ENCODE measurements at regions not wholly inside any gene's neighbourhood (a gene's known extent, or its start where the extent isn't known, plus 50 kb on each side); places are given as distances from the start of the nearest gene placed in this dataset.

DNA sequence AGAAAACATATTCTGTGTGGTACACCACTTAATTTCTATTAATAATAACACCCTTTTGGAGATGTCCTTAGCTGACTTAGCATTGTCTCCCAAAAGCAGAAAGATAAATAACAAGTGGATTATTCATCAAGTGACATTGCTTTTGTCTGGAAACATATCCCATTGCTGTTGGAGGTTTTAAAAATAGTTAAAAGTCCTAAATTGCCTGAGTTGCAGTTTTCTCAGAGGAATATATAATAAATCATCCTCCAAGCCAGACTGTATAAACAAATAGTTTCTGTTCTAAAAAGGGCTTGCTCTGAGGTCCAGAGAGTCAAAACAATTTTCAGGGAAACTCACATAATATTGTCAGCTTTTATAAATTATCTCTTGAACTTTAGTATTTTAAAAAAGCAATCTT, 60.4 kb upstream of the CD96 start:
- no peak for DNase-seq

DNA sequence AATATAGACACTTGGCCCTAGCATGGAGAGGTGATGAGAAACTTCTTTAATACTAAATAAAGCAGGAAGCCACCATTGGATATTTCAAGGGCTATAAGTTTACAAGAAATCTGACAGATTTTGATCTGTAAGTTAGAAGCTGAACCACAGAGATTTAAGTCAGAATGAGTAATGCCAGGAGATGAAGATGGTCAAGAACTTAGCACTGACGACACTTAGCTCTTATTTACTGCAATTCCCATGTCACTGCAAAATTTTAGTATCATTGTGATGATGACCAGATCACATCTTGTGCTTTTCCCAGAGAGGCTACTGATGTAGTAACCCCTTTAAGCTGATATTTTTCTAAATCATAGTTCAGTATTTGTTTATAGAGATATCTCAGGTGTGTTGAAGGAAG, 59.4 kb upstream of the CD96 start:
- DNase-seq, result no peak

DNA sequence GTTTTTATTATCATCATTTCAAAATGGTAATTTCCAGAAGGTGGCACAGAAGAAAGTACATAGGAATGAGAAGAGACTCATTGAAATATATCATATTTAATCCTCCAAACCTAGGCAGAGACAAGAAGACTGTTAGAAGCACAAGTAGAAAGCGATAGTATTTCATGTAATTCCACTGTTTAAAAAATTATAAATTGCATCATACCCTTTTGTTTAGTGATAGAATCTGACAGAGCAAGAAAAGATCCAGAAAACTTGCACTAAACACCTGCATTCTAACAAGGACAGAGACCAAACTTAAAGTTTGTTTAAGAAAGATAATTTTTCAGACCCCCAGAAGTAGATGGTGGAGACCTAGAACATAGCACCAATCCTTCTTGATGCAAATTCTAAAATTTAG, 56.9 kb upstream of the CD96 start:
- no peak for DNase-seq
